ENCODE measurements at regions not wholly inside any gene's neighbourhood (a gene's known extent, or its start where the extent isn't known, plus 50 kb on each side); places are given as distances from the start of the nearest gene placed in this dataset.

- H3K18ac ChIP-seq (ENCODE audit: insufficient read length, low read depth, low read length): no peak overlapping the region
- no peak overlapping the region for H3K4me2 ChIP-seq (ENCODE audit: insufficient read depth, insufficient read length, low read length)
- H3K4ac ChIP-seq (ENCODE audit: low read depth, low read length): no peak overlapping the region
- no peak overlapping the region for H3K56ac ChIP-seq (ENCODE audit: insufficient read length, low read depth, low read length)
- H4K5ac ChIP-seq (ENCODE audit: insufficient read length, low read depth, low read length): no peak overlapping the region
- no peak overlapping the region for H3K27ac ChIP-seq (ENCODE audit: insufficient read length, low read depth, low read length)
- no peak overlapping the region for H2AK5ac ChIP-seq (ENCODE audit: insufficient read length, low read length)
- Mint-ChIP-seq H3K4me3 (no peak overlapping the region), H3K27ac (no peak overlapping the region), H3K9me3 (peaks cover 4 to 13% of the 10 kb centered on the region in 2 experiments; a peak in 4 of 5 replicates), H3K4me1 (no peaks in the 10 kb centered on the region), H3K27me3 (ENCODE audit: low read depth) (peaks cover 1% of the 10 kb centered on the region; the same call in 1 of the 2 replicates), H3K36me3 (ENCODE audit: insufficient read depth in 1 of 3, low read depth in 3 of 3) (peaks cover 0 to 5% (median 4%) of the 10 kb centered on the region in 3 experiments; a peak in 3 of 7 replicates)
- no peak for TF ChIP-seq CTCF (conservative IDR thresholded peaks at IDR 0.05)
- no peaks in the 10 kb centered on the region for H3K79me1 ChIP-seq (ENCODE audit: insufficient read depth, low read depth, low read length, poor library complexity, severe bottlenecking)
- no peaks in the 10 kb centered on the region for H3K4me1 ChIP-seq (ENCODE audit: insufficient read depth, low read length)
- H3K9ac ChIP-seq (ENCODE audit: extremely low read depth, insufficient read length, low read length): no peak overlapping the region
- H3K14ac ChIP-seq (ENCODE audit: insufficient read depth, low read length): no peak overlapping the region
- DNase-seq: no peak
- H2BK5ac ChIP-seq (ENCODE audit: insufficient read length, low read length): no peak overlapping the region
- no peak overlapping the region for H2BK120ac ChIP-seq (ENCODE audit: low read depth, low read length, poor library complexity, severe bottlenecking)
- no peaks in the 10 kb centered on the region for H3K9me3 ChIP-seq (ENCODE audit: control insufficient read depth, low read depth, low read length)
- no peaks in the 10 kb centered on the region for H3K27me3 ChIP-seq (ENCODE audit: insufficient read depth, low read length)
- no peaks in the 10 kb centered on the region for H3K79me2 ChIP-seq (ENCODE audit: insufficient read depth, low read length)
- H2BK12ac ChIP-seq (ENCODE audit: insufficient read length, low read depth, low read length): no peak overlapping the region
- H4K20me1 ChIP-seq (ENCODE audit: control insufficient read depth, insufficient read depth, insufficient read length): no peaks in the 10 kb centered on the region
- no peak overlapping the region for H3T11ph ChIP-seq (ENCODE audit: low read length)
- no peaks in the 10 kb centered on the region for H3K23me2 ChIP-seq (ENCODE audit: insufficient read length, low read depth, low read length, poor library complexity, severe bottlenecking)
- no peak overlapping the region for H2BK20ac ChIP-seq (ENCODE audit: low read depth, low read length, poor library complexity, severe bottlenecking)
- H4K91ac ChIP-seq (ENCODE audit: insufficient read length, low read depth, low read length): no peak overlapping the region
- no CpG with 5 or more reads among the region's 1 CpG for WGBS (ENCODE audit: extremely low coverage, insufficient read length, low lambda C conversion rate)
- no peak overlapping the region for H3K23ac ChIP-seq (ENCODE audit: insufficient read length, low read depth, low read length)
- no peak overlapping the region for H2BK15ac ChIP-seq (ENCODE audit: low read depth, low read length)
- no peak overlapping the region for H2AFZ ChIP-seq (ENCODE audit: low read length)
- no peak overlapping the region for H4K8ac ChIP-seq (replicated peaks; ENCODE audit: insufficient read length, low read depth, low read length)
These were observed 125.0 kb upstream of the EDNRA start for GRCh38 chr4:147355847-147356246.

Measured in H9 (cell line).